Hepatocyte (in vitro differentiated cells): ENCODE measurements at regions not wholly inside any gene's neighbourhood (a gene's known extent, or its start where the extent isn't known, plus 50 kb on each side); places are given as distances from the start of the nearest gene placed in this dataset.

Source experiments
- DNase-seq: peaks from one replicate; pipeline ENCODE4 v3.0.0-alpha.2; 2016; ENCODE audit warnings: low spot score
- H2AFZ ChIP-seq: fragments of 200-600 bp; sonication (generic); 2 replicates; pipeline ENCODE4 v1.6.0; 2016; ENCODE audit warnings: antibody characterized with exemption, mild to moderate bottlenecking
- H3K27ac ChIP-seq: fragments of 200-600 bp; sonication (generic); 2 replicates; pipeline ENCODE4 v1.5.1; 2016; ENCODE audit warnings: mild to moderate bottlenecking
- H3K27me3 ChIP-seq: fragments of 200-600 bp; sonication (generic); 2 replicates; pipeline ENCODE4 v1.6.1; 2016
- H3K36me3 ChIP-seq: fragments of 200-600 bp; sonication (generic); replicated peaks from 2 replicates; pipeline ENCODE4 v1.5.1; 2016; ENCODE audit warnings: low read depth; ENCODE audit not compliant: insufficient read depth
- H3K4me1 ChIP-seq: fragments of 200-600 bp; sonication (generic); 2 replicates; pipeline ENCODE4 v1.5.1; 2016; ENCODE audit warnings: mild to moderate bottlenecking, moderate library complexity; ENCODE audit not compliant: insufficient read depth
- H3K4me2 ChIP-seq: fragments of 200-600 bp; sonication (generic); 2 replicates; pipeline ENCODE4 v1.6.0; 2016
- H3K4me3 ChIP-seq: fragments of 200-600 bp; sonication (generic); 2 replicates; pipeline ENCODE4 v1.5.1; 2016; ENCODE audit warnings: mild to moderate bottlenecking
- H3K79me2 ChIP-seq: fragments of 200-600 bp; sonication (generic); 2 replicates; pipeline ENCODE4 v1.6.0; 2017; ENCODE audit warnings: mild to moderate bottlenecking
- H3K9me2 ChIP-seq: fragments of 200-600 bp; sonication (generic); replicated peaks from 2 replicates; pipeline ENCODE4 v1.6.0; 2017; ENCODE audit warnings: mild to moderate bottlenecking; ENCODE audit not compliant: insufficient read depth
- H3K9me3 ChIP-seq: fragments of 200-600 bp; sonication (generic); 2 replicates; pipeline ENCODE4 v1.5.1; 2016; ENCODE audit warnings: low read depth, mild to moderate bottlenecking
- H4K20me1 ChIP-seq: fragments of 200-600 bp; sonication (generic); 2 replicates; pipeline ENCODE4 v1.6.0; 2016; ENCODE audit warnings: mild to moderate bottlenecking; ENCODE audit not compliant: insufficient read depth, poor library complexity, severe bottlenecking
- EZH2 ChIP-seq: fragments of 200-600 bp; sonication (generic); IDR thresholded peaks from 2 replicates; pipeline ENCODE4 v1.6.1; 2016; ENCODE audit warnings: antibody characterized with exemption, mild to moderate bottlenecking, borderline replicate concordance
- EZH2phosphoT487 ChIP-seq: fragments of 200-600 bp; sonication (generic); IDR thresholded peaks from one replicate; pipeline ENCODE4 v1.6.1; 2018; ENCODE audit warnings: antibody characterized with exemption, mild to moderate bottlenecking, low read depth, moderate library complexity; ENCODE audit not compliant: unreplicated experiment, severe bottlenecking
- WGBS: methylation state at CpG from one replicate; pipeline ENCODE4 v1.1.6; 2016; ENCODE audit warnings: low lambda C conversion rate; ENCODE audit errors: missing lambda C conversion rate; 5-methylcytosine and 5-hydroxymethylcytosine counted together
- TF ChIP-seq, protein P1 (sequence below): fragments of 200-600 bp; sonication (generic); IDR thresholded peaks from 2 replicates; pipeline ENCODE4 v1.5.1; 2016; ENCODE audit warnings: antibody characterized with exemption, mild to moderate bottlenecking; ENCODE audit not compliant: poor library complexity

DNA sequence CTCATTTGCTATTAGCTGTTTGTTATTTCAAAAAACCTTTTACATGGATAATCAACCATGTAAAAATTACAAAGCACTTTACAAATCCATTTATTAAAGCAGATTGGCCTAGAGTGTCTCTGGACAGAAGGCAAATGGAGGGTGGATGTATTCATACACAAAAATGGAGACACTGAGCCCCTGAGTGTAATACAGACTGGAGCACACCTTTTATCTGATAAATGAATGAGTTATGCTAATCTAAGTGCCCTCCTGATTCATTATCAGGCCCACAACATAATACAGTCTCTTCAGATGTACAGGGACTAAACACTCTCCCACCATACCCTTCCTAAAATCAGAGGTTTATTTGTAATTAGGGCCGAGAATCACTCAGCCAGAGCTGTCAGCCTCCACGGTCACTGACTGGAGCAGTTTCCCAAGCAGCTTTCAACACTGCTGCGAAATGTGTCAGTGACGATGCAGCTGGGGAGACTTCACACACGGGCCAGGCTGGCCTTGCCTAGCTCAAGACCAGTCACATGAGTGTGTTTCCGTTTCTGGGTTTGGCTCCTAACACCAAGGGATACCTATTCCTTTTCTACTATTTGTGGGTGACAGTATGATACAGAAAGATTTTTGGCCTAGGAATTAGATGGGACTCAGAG is 271.8 kb downstream of the ZIC1 start:
- no peak for DNase-seq
- TF ChIP-seq, protein P1, sequence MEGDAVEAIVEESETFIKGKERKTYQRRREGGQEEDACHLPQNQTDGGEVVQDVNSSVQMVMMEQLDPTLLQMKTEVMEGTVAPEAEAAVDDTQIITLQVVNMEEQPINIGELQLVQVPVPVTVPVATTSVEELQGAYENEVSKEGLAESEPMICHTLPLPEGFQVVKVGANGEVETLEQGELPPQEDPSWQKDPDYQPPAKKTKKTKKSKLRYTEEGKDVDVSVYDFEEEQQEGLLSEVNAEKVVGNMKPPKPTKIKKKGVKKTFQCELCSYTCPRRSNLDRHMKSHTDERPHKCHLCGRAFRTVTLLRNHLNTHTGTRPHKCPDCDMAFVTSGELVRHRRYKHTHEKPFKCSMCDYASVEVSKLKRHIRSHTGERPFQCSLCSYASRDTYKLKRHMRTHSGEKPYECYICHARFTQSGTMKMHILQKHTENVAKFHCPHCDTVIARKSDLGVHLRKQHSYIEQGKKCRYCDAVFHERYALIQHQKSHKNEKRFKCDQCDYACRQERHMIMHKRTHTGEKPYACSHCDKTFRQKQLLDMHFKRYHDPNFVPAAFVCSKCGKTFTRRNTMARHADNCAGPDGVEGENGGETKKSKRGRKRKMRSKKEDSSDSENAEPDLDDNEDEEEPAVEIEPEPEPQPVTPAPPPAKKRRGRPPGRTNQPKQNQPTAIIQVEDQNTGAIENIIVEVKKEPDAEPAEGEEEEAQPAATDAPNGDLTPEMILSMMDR: no peak
- TF ChIP-seq EZH2phosphoT487 (no peak), EZH2 (no peak)
- H3K9me3 ChIP-seq: no peaks in the 10 kb centered on the region
- no peak overlapping the region for H3K4me2 ChIP-seq
- H3K4me1 ChIP-seq: no peaks in the 10 kb centered on the region
- no peak overlapping the region for H3K27ac ChIP-seq
- H3K9me2 ChIP-seq: no peaks in the 10 kb centered on the region
- H4K20me1 ChIP-seq: no peaks in the 10 kb centered on the region
- H3K79me2 ChIP-seq: no peaks in the 10 kb centered on the region
- no peak overlapping the region for H2AFZ ChIP-seq
- no peaks in the 10 kb centered on the region for H3K27me3 ChIP-seq
- H3K36me3 ChIP-seq: no peaks in the 10 kb centered on the region
- no peak overlapping the region for H3K4me3 ChIP-seq
- 74% methylated on average over 6 of the region's 6 CpGs for WGBS

DNA sequence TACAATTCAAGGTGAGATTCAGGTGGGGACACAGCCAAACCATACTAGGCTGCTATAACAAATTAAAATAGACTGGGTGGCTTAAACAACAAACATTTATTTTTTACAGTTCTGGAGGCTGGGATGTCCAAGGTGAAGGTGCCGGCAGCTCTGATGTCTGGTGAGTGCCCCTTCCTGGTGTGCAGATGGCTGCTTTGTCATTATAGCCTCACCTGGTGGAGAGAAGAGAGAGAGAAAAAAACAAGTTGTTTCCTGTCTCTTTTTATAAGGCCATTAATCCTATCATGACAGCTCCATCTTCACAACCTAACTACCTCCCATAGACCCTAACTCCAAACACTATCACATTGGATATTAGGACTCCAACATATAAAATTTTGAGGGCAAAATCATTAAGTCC is 279.7 kb downstream of the ZIC1 start:
- 82% methylated on average over 1 of the region's 1 CpG for WGBS
- Histone ChIP-seq H3K4me1 (no peaks in the 10 kb centered on the region), H2AFZ (no peak overlapping the region), H3K4me3 (no peak overlapping the region), H3K36me3 (no peaks in the 10 kb centered on the region), H3K27me3 (no peaks in the 10 kb centered on the region), H3K9me2 (no peaks in the 10 kb centered on the region), H3K79me2 (no peaks in the 10 kb centered on the region), H3K4me2 (no peak overlapping the region), H4K20me1 (no peaks in the 10 kb centered on the region), H3K27ac (no peak overlapping the region), H3K9me3 (no peaks in the 10 kb centered on the region)
- no peak for DNase-seq
- TF ChIP-seq EZH2: no peak
- TF ChIP-seq EZH2phosphoT487: no peak
- TF ChIP-seq, protein P1: no peak

DNA sequence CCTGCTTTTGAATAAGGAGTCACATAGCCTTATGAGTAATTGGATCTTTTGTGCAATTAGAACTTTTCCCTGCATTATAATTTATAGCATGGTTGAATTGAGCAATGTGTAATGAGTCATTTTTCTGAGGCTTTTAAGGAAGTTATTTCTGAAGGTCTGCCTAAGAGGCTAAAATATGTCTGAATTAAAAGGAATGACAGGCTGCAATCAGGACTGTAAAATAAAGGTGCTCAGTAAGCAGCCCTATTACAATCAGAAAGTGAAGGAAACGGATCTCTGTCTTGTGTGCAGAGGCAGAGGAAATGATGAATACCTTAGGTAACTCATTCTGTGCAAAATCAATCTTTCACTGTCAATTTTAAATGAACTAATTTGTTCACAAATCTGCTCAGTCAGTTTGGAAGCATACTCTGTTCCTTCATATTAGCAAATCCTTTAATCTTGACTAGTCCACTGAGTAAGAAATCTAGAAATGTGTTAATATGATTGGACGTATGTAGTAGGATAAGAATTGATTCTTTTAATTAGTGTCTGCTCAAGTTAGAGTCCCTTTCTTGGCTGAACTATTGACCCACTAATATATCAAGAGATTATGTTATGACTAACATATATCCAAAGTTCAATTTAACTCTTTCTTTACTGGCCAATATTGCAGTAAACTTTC is 290.1 kb downstream of the ZIC1 start:
- no peak overlapping the region for H3K4me3 ChIP-seq
- H3K9me3 ChIP-seq: no peaks in the 10 kb centered on the region
- no peak for DNase-seq
- H3K79me2 ChIP-seq: no peaks in the 10 kb centered on the region
- TF ChIP-seq EZH2: no peak
- TF ChIP-seq, protein P1: no peak
- TF ChIP-seq EZH2phosphoT487: no peak
- no peaks in the 10 kb centered on the region for H3K27me3 ChIP-seq
- H3K4me1 ChIP-seq: no peaks in the 10 kb centered on the region
- no peak overlapping the region for H3K27ac ChIP-seq
- no peaks in the 10 kb centered on the region for H4K20me1 ChIP-seq
- no peak overlapping the region for H3K4me2 ChIP-seq
- no peaks in the 10 kb centered on the region for H3K36me3 ChIP-seq
- 69% methylated on average over 2 of the region's 2 CpGs for WGBS
- H2AFZ ChIP-seq: no peak overlapping the region
- no peaks in the 10 kb centered on the region for H3K9me2 ChIP-seq
